GM10248 (cell line): ENCODE measurements at regions not wholly inside any gene's neighbourhood (a gene's known extent, or its start where the extent isn't known, plus 50 kb on each side); places are given as distances from the start of the nearest gene placed in this dataset.

Experiments used
- CTCF ChIA-PET: fragments of 300-600 bp; sonication (Branson Sonifier 250); formaldehyde crosslinking; extraction: SDS; loops from one replicate; lab custom pipeline; 2021; ENCODE audit warnings: antibody characterized with exemption; lab: Yijun Ruan, JAX
- POLR2A ChIA-PET: fragments of 350-650 bp; sonication (Branson Sonifier 250); formaldehyde crosslinking; extraction: SDS; loops from one replicate; lab custom pipeline; 2020; ENCODE audit warnings: antibody characterized with exemption; lab: Yijun Ruan, JAX
- DNase-seq: peaks from one replicate; pipeline ENCODE4 v3.0.0; 2012; ENCODE audit errors: extremely low spot score
- CTCF ChIP-seq: IDR thresholded peaks from 2 replicates; pipeline ENCODE4 v1.5.1; 2012; ENCODE audit warnings: mild to moderate bottlenecking, low read depth; ENCODE audit errors: extremely low read depth, missing control alignments, control extremely low read depth

GRCh38 chr12:124505001-124505818, 62.2 kb downstream of the NCOR2 start:
- no peak for TF ChIP-seq CTCF
- CTCF ChIA-PET: interaction anchor here (1.6 to 4.1 kb wide), 2 partner anchors 9 to 11 kb away, joined by 3 to 13 read pairs; no protein-coding TSS in a partner anchor
- DNase-seq: no peak
- POLR2A ChIA-PET: no interaction called here

GRCh38 chr12:124504273-124505000, 63.0 kb downstream of the NCOR2 start:
- TF ChIP-seq CTCF: no peak
- no peak for DNase-seq
- ChIA-PET POLR2A (no interaction called here), CTCF (interaction anchor here (1.6 to 4.1 kb wide), 2 partner anchors 10 to 11 kb away, joined by 3 to 13 read pairs; no protein-coding TSS in a partner anchor)

- ChIA-PET CTCF (interaction anchor here (4.1 kb wide), 1 partner anchor 9 kb away, joined by 13 read pairs; no protein-coding TSS in a partner anchor), POLR2A (no interaction called here)
- no peak for TF ChIP-seq CTCF
- no peak for DNase-seq
Observed at GRCh38 chr12:124503305-124503704, 64.1 kb downstream of the NCOR2 start.

GRCh38 chr12:124502379-124502778, 65.0 kb downstream of the NCOR2 start:
- no peak for TF ChIP-seq CTCF
- ChIA-PET CTCF (interaction anchor here (4.1 kb wide), 1 partner anchor 8 kb away, joined by 13 read pairs; no protein-coding TSS in a partner anchor), POLR2A (no interaction called here)

GRCh38 chr12:124501827-124502226, 65.6 kb downstream of the NCOR2 start:
- POLR2A ChIA-PET: no interaction called here
- no peak for TF ChIP-seq CTCF
- CTCF ChIA-PET: interaction anchor here (4.1 kb wide), 1 partner anchor 8 kb away, joined by 13 read pairs; no protein-coding TSS in a partner anchor
- no peak for DNase-seq

More at GRCh38 chr12:124502379-124502778, 65.0 kb downstream of the NCOR2 start:
- no peak for DNase-seq

- no peak for TF ChIP-seq CTCF
- no peak for DNase-seq
- ChIA-PET POLR2A (no interaction called here), CTCF (interaction anchor here (1.1 kb wide), 1 partner anchor 9 kb away, joined by 4 read pairs; no protein-coding TSS in a partner anchor)
Observed at GRCh38 chr12:124501112-124501561, 66.3 kb downstream of the NCOR2 start.
